H9 (cell line): ENCODE measurements at regions not wholly inside any gene's neighbourhood (a gene's known extent, or its start where the extent isn't known, plus 50 kb on each side); places are given as distances from the start of the nearest gene placed in this dataset.

Experiments used
- DNase-seq: peaks from one replicate; pipeline ENCODE4 v3.0.0-alpha.2; 2017
- H2AFZ ChIP-seq: one replicate; pipeline ENCODE4 v1.6.1; 2013; ENCODE audit warnings: mild to moderate bottlenecking, low read length, control low read depth, moderate library complexity
- H2AK5ac ChIP-seq: 2 replicates; pipeline ENCODE4 v1.6.1; 2013; ENCODE audit warnings: low read length, control low read depth, mixed read lengths; ENCODE audit not compliant: insufficient read length
- H2BK120ac ChIP-seq: one replicate; pipeline ENCODE4 v1.6.1; 2013; ENCODE audit warnings: low read depth, mild to moderate bottlenecking, low read length, control low read depth, inconsistent platforms; ENCODE audit not compliant: poor library complexity, severe bottlenecking
- H2BK12ac ChIP-seq: 2 replicates; pipeline ENCODE4 v1.6.1; 2013; ENCODE audit warnings: low read length, control low read depth, mixed read lengths, low read depth; ENCODE audit not compliant: insufficient read length
- H2BK15ac ChIP-seq: 2 replicates; pipeline ENCODE4 v1.6.1; 2013; ENCODE audit warnings: low read depth, low read length, control low read depth
- H2BK20ac ChIP-seq: one replicate; pipeline ENCODE4 v1.6.1; 2013; ENCODE audit warnings: low read depth, mild to moderate bottlenecking, low read length, control low read depth, inconsistent platforms; ENCODE audit not compliant: poor library complexity, severe bottlenecking
- H2BK5ac ChIP-seq: 2 replicates; pipeline ENCODE4 v1.6.1; 2013; ENCODE audit warnings: low read length, control low read depth, mixed read lengths; ENCODE audit not compliant: insufficient read length
- H3K14ac ChIP-seq: 2 replicates; pipeline ENCODE4 v1.6.1; 2013; ENCODE audit warnings: low read length, control low read depth; ENCODE audit not compliant: insufficient read depth
- H3K18ac ChIP-seq: 2 replicates; pipeline ENCODE4 v1.6.1; 2013; ENCODE audit warnings: low read depth, mild to moderate bottlenecking, mixed read lengths, low read length, control low read depth; ENCODE audit not compliant: insufficient read length
- H3K23ac ChIP-seq: 2 replicates; pipeline ENCODE4 v1.6.1; 2013; ENCODE audit warnings: low read length, control low read depth, mixed read lengths, low read depth; ENCODE audit not compliant: insufficient read length
- H3K23me2 ChIP-seq: 2 replicates; pipeline ENCODE4 v1.6.1; 2013; ENCODE audit warnings: low read depth, mild to moderate bottlenecking, mixed read lengths, low read length, control low read depth; ENCODE audit not compliant: insufficient read length, poor library complexity, severe bottlenecking
- H3K27ac ChIP-seq: 2 replicates; pipeline ENCODE4 v1.5.1; 2013; ENCODE audit warnings: low read length, control low read depth, mixed read lengths, low read depth; ENCODE audit not compliant: insufficient read length
- H3K27me3 ChIP-seq: 2 replicates; pipeline ENCODE4 v1.6.1; 2013; ENCODE audit warnings: low read length, control low read depth, inconsistent platforms; ENCODE audit not compliant: insufficient read depth
- H3K4ac ChIP-seq: 2 replicates; pipeline ENCODE4 v1.6.1; 2013; ENCODE audit warnings: low read depth, mild to moderate bottlenecking, control low read depth, inconsistent platforms, low read length, moderate library complexity
- H3K4me1 ChIP-seq: 2 replicates; pipeline ENCODE4 v1.6.1; 2013; ENCODE audit warnings: low read length, control low read depth, inconsistent platforms; ENCODE audit not compliant: insufficient read depth
- H3K4me2 ChIP-seq: 2 replicates; pipeline ENCODE4 v1.6.1; 2013; ENCODE audit warnings: low read length, control low read depth, mixed read lengths; ENCODE audit not compliant: insufficient read length, insufficient read depth
- H3K56ac ChIP-seq: 2 replicates; pipeline ENCODE4 v1.6.1; 2013; ENCODE audit warnings: low read depth, mild to moderate bottlenecking, mixed read lengths, low read length, control low read depth; ENCODE audit not compliant: insufficient read length
- H3K79me1 ChIP-seq: 2 replicates; pipeline ENCODE4 v1.6.1; 2013; ENCODE audit warnings: low read depth, mild to moderate bottlenecking, moderate library complexity, low read length, control low read depth, inconsistent platforms; ENCODE audit not compliant: insufficient read depth, poor library complexity, severe bottlenecking
- H3K79me2 ChIP-seq: 2 replicates; pipeline ENCODE4 v1.6.1; 2013; ENCODE audit warnings: low read length, control low read depth, inconsistent platforms; ENCODE audit not compliant: insufficient read depth
- H3K9ac ChIP-seq: 2 replicates; pipeline ENCODE4 v1.6.1; 2013; ENCODE audit warnings: low read length, control low read depth, mixed read lengths; ENCODE audit not compliant: insufficient read length; ENCODE audit errors: extremely low read depth
- H3K9me3 ChIP-seq: one replicate; pipeline ENCODE4 v1.6.1; 2013; ENCODE audit warnings: low read depth, low read length, inconsistent platforms; ENCODE audit not compliant: control insufficient read depth
- H3T11ph ChIP-seq: one replicate; pipeline ENCODE4 v1.6.1; 2013; ENCODE audit warnings: mild to moderate bottlenecking, low read length, control low read depth, inconsistent platforms
- H4K20me1 ChIP-seq: one replicate; pipeline ENCODE4 v1.6.1; 2013; ENCODE audit not compliant: control insufficient read depth, insufficient read length, insufficient read depth
- H4K5ac ChIP-seq: 2 replicates; pipeline ENCODE4 v1.6.1; 2013; ENCODE audit warnings: low read depth, mild to moderate bottlenecking, mixed read lengths, low read length, control low read depth; ENCODE audit not compliant: insufficient read length
- H4K8ac ChIP-seq: replicated peaks from 2 replicates; pipeline ENCODE4 v1.6.1; 2013; ENCODE audit warnings: low read length, control low read depth, mixed read lengths, low read depth; ENCODE audit not compliant: insufficient read length
- H4K91ac ChIP-seq: 2 replicates; pipeline ENCODE4 v1.6.1; 2013; ENCODE audit warnings: low read depth, mild to moderate bottlenecking, moderate library complexity, mixed read lengths, low read length, control low read depth; ENCODE audit not compliant: insufficient read length
- H3K27ac Mint-ChIP-seq, 3 experiments: 2 replicates in 2 of 3; 3 replicates in 1 of 3; pipeline ENCODE4 v1.8.0; 2020 to 2021; ENCODE audit warnings: mixed read lengths in 3 of 3, mild to moderate bottlenecking in 1 of 3, moderate library complexity in 1 of 3
- H3K27me3 Mint-ChIP-seq: 2 replicates; pipeline ENCODE4 v1.8.0; 2021; ENCODE audit warnings: low read depth, mild to moderate bottlenecking, moderate library complexity, mixed read lengths
- H3K36me3 Mint-ChIP-seq, 3 experiments: 2 replicates in 2 of 3; 3 replicates in 1 of 3; pipeline ENCODE4 v1.8.0; 2020 to 2021; ENCODE audit warnings: low read depth in 3 of 3, mixed read lengths in 3 of 3; ENCODE audit not compliant: insufficient read depth in 1 of 3
- H3K4me1 Mint-ChIP-seq, 2 experiments: 2 replicates each; pipeline ENCODE4 v1.8.0; 2020; ENCODE audit warnings: mixed read lengths in 2 of 2
- H3K4me3 Mint-ChIP-seq, 2 experiments: 2 replicates in 1 of 2; 3 replicates in 1 of 2; pipeline ENCODE4 v1.8.0; 2020 to 2021; ENCODE audit warnings: mild to moderate bottlenecking in 2 of 2, mixed read lengths in 2 of 2, moderate library complexity in 1 of 2
- H3K9me3 Mint-ChIP-seq, 2 experiments: 2 replicates in 1 of 2; 3 replicates in 1 of 2; pipeline ENCODE4 v1.8.0; 2020; ENCODE audit warnings: mild to moderate bottlenecking in 2 of 2, mixed read lengths in 2 of 2, moderate library complexity in 1 of 2
- CTCF ChIP-seq: fragments of 200-600 bp; sonication (generic); conservative IDR thresholded peaks from 3 replicates; pipeline ENCODE4 v1.8.0; 2021; ENCODE audit warnings: antibody characterized with exemption, mild to moderate bottlenecking
- WGBS: extraction: QIAGEN DNeasy Blood & Tissue Kit; methylation state at CpG from one replicate; pipeline ENCODE4 v1.1.7; 2013; ENCODE audit warnings: missing lambda C conversion rate, low lambda C conversion rate, mixed read lengths; ENCODE audit not compliant: insufficient read length; ENCODE audit errors: extremely low coverage; 5-methylcytosine and 5-hydroxymethylcytosine counted together

- no peak overlapping the region for H3T11ph ChIP-seq
- no peak for DNase-seq
- H3K9me3 Mint-ChIP-seq: no peaks in the 10 kb centered on the region
- H3K4me2 ChIP-seq: no peak overlapping the region
- no peaks in the 10 kb centered on the region for H3K27me3 Mint-ChIP-seq
- H3K56ac ChIP-seq: no peak overlapping the region
- no peak overlapping the region for H2AFZ ChIP-seq
- no peaks in the 10 kb centered on the region; the same call in 1 of the 2 replicates for H3K4me1 ChIP-seq
- no peaks in the 10 kb centered on the region for H3K79me1 ChIP-seq
- H3K4me1 Mint-ChIP-seq: peaks cover 4 to 9% of the 10 kb centered on the region in 2 experiments
- no peak overlapping the region for H3K27ac ChIP-seq
- H4K8ac ChIP-seq: no peak overlapping the region
- no peak overlapping the region for H3K4me3 Mint-ChIP-seq
- H3K79me2 ChIP-seq: no peaks in the 10 kb centered on the region
- no peak overlapping the region for H2BK5ac ChIP-seq
- H2BK15ac ChIP-seq: no peak overlapping the region
- H3K18ac ChIP-seq: no peak overlapping the region
- H2AK5ac ChIP-seq: no peak overlapping the region
- no peak for TF ChIP-seq CTCF
- H3K4ac ChIP-seq: no peak overlapping the region
- H3K36me3 Mint-ChIP-seq: no peaks in the 10 kb centered on the region
- no peak overlapping the region for H3K9ac ChIP-seq
- H2BK120ac ChIP-seq: no peak overlapping the region
- H3K23ac ChIP-seq: no peak overlapping the region
- no peak overlapping the region for H4K5ac ChIP-seq
- no peak overlapping the region for H2BK20ac ChIP-seq
- H4K20me1 ChIP-seq: no peaks in the 10 kb centered on the region
- H2BK12ac ChIP-seq: no peak overlapping the region
- H3K23me2 ChIP-seq: no peaks in the 10 kb centered on the region
- no peak overlapping the region for H3K14ac ChIP-seq
- H3K27me3 ChIP-seq: no peaks in the 10 kb centered on the region
- H3K9me3 ChIP-seq: no peaks in the 10 kb centered on the region
- no peak overlapping the region for H4K91ac ChIP-seq
- WGBS: no CpG with 5 or more reads among the region's 1 CpG
- no peak overlapping the region for H3K27ac Mint-ChIP-seq
Measured at GRCh38 chr11:22456993-22457762, 119.0 kb downstream of the SLC17A6 start.
